GM12892 (cell line): ENCODE measurements at regions not wholly inside any gene's neighbourhood (a gene's known extent, or its start where the extent isn't known, plus 50 kb on each side); places are given as distances from the start of the nearest gene placed in this dataset.

Experiments used
- DNase-seq: peaks from one replicate; pipeline ENCODE4 v3.0.0; 2011; ENCODE audit not compliant: insufficient read length
- FAIRE-seq: peaks from 2 replicates; lab custom pipeline; 2011; peaks lifted over from hg19 to GRCh38; lab: Jason Lieb, UNC
- POLR2A ChIP-seq: IDR thresholded peaks from 2 replicates; pipeline ENCODE4 v1.6.1; 2011; ENCODE audit warnings: low read depth, low read length, control low read depth
- POLR2AphosphoS5 ChIP-seq: IDR thresholded peaks from 2 replicates; pipeline ENCODE4 v1.6.1; 2011; ENCODE audit warnings: low read depth, low read length, control low read depth
- TAF1 ChIP-seq: IDR thresholded peaks from 2 replicates; pipeline ENCODE4 v1.6.1; 2011; ENCODE audit warnings: low read depth, mild to moderate bottlenecking, control low read depth, low read length, borderline replicate concordance

DNA sequence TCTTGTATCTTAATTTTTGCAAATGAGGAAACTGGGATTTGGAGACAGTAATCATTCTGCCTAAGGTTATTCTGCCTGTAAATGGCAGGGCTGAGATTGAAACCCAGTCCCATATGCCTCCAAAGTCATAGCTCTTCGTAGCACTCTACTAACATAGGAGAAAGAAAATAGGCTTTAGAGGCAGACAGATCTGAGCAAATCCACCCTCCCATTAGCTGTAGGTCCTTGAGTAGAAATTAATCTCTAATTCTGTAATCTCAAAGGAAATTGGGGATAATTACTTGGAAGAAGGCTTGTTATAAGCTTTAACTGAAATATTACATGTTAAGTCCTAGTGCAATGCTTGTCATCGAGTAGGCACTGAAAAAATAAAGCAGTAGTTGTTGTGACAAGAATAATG is 252.1 kb upstream of the PEX5L start:
- no peak for DNase-seq
- TF ChIP-seq POLR2A (no peak), TAF1 (no peak), POLR2AphosphoS5 (no peak)
- no peak for FAIRE-seq

DNA sequence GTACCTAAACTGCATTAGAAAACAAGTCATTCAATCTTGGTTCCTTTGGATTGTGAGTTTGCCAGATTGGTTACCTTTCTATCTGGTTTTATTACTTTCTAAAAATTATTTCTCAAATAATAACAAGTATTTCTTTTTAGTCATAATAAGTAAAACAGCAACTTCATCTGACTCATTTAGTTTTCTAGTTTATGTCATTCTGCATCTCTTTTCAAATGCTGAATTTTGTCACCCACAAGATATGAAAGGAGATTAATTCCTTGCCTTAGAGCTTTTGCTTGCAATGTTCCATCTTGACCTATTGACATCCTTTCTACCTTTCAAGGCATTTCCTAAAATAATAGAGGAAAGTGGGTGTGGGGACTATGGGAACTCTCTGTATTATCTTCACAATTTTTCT is 253.6 kb upstream of the PEX5L start:
- no peak for DNase-seq
- TF ChIP-seq TAF1: no peak
- TF ChIP-seq POLR2AphosphoS5: no peak
- no peak for TF ChIP-seq POLR2A
- no peak for FAIRE-seq

DNA sequence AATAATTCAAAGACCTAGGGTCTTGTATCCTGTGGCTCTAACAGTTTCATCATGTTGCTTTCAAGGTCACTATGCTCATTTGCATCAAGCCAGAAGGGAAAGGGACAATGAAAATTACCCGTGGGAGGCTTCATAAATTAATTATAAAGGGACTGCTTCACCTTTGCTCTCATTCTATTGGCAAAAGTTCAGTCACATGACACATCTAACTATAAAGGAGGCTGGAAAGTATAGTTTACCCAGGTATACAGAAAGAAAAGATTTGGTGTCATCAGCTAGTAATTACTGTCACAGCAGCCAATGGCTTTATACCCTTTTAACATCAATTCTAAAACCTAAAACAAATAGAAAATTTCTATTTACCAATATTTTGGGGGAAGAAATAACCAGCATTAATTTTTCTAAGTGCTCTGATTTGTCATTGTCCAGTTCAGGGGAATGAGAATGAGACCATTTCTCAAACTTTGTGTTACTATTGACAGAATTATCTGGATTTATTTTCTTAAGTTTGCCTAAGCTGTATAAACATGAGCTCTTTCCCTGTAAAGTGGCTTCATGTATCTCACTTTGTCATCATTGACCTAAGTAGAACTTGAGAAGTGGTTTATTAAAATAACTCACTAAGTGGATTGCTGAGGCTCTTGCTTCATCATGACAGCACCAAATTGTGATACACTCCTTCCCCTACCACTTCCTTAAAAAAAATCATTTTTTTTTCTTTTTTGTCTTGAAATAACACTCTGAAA is 257.7 kb upstream of the PEX5L start:
- FAIRE-seq (no peak), DNase-seq (no peak)
- TF ChIP-seq TAF1 (no peak), POLR2AphosphoS5 (no peak), POLR2A (no peak)

DNA sequence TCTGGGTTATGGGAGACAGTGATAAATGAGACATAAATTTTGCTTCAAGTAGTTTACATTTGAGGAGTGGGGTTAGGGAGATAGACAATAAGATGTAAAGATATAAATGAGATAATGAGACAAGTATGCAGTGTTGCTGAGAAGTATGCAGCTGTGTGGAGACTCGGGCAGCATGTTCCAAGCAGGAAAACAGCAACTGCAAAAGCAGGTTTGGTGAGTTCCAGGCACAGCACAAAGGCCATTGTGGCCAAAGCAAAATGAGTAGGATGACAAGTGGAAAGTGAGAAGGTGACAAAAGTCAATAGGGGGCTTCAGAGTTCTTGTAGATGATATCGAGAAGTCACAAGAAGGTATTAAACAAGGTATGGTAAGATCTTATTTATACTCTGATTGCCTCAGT is 259.1 kb upstream of the PEX5L start:
- DNase-seq (no peak), FAIRE-seq (no peak)
- TF ChIP-seq POLR2AphosphoS5 (no peak), POLR2A (no peak), TAF1 (no peak)

DNA sequence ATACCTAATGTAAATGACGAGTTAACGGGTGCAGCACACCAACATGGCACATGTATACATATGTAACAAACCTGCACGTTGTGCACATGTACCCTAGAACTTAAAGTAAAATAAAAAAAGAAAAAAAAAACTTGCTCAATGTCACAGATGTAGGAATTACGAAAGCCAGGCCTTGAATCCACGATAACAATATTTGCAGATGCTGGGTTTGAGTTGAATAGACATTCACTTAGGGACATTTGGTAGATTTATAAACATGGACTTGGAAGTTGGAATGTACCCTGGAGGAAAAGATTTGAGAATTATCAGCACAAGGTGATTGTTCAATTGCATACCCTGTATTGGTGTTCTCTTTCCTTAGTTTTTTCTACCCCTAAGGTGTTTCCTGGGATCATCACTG is 260.2 kb upstream of the PEX5L start:
- FAIRE-seq (no peak), DNase-seq (no peak)
- TF ChIP-seq POLR2AphosphoS5: no peak
- TF ChIP-seq TAF1: no peak

DNA sequence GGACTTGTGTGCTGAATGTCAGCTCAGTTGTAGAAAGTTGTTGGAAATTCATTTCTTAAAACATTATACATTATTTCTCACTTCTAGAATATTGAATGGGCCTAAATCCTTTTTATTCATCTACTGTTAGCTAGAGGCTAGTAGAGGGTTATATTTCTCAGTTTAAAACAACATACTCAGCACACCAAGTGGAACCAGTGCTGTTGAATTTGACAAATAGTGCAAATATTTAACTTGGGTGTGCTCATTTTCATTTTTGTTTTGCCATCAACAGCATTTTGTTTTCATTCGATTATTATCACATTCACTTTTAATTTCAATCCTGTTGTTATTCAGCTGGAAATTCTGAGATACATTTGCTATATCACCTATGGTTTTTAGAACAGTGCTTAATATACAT is 269.4 kb upstream of the PEX5L start:
- DNase-seq (no peak), FAIRE-seq (no peak)
- TF ChIP-seq POLR2A (no peak), POLR2AphosphoS5 (no peak), TAF1 (no peak)

DNA sequence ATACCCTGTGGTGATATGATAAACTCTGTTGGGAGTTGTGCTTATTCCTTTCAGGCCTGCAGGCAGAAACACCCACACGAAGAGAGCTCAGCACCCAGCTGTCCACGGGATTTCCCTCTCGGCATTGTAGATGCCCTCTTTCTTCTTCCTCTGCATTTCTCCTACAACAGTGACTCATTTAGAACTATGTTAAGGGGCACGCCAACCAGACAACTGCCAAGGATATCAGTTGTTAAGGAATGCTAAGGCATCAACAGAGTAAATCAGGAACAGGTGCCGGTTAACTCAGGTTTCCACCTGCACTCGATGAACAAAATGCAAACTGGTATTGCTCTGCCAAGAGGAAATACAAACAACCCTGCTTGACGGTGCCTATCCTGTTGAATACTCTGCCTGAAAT is 270.0 kb upstream of the PEX5L start:
- DNase-seq (no peak), FAIRE-seq (peak; percentile 76)
- TF ChIP-seq TAF1 (no peak), POLR2A (no peak), POLR2AphosphoS5 (no peak)

DNA sequence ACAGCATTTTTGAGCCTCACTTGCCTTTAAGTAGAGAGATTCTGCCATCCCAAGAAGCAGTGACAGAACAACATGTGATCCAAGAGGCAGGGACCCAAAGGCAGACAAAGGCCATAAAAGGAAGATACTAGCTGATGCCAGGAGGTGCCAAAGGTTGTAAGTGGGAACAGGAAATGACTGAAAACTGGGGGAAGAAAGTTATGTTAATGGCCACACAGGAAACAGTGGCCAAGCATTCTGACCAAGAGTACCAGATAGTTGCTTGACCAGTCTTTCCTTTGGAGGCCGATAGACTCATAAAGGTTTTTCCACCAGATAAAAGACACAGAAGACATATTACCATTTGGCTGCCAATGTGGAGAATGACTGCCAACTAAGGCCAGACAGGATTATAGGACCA is 274.5 kb upstream of the PEX5L start:
- no peak for DNase-seq
- no peak for FAIRE-seq
- TF ChIP-seq POLR2AphosphoS5: no peak
- no peak for TF ChIP-seq POLR2A
- no peak for TF ChIP-seq TAF1

DNA sequence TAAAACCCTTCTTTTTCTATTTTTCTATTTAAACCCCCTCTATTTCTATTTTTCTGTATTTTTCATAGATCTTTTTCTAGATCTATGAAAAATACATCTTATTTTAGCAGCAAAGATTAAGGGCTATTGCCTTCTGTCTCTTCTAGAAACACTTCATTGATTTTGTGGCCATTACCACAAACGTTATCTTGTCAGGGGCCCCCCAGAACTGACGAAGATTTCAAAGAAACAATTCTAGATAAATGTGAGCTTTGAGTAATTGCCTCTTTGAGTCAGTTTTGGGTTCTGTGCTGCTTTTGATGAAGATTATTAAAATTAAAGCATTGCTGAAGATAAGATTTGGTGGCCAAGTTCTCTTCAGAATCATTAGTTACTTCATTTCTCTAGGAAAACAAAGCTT is 279.6 kb upstream of the PEX5L start:
- DNase-seq: no peak
- no peak for FAIRE-seq
- TF ChIP-seq TAF1: no peak

DNA sequence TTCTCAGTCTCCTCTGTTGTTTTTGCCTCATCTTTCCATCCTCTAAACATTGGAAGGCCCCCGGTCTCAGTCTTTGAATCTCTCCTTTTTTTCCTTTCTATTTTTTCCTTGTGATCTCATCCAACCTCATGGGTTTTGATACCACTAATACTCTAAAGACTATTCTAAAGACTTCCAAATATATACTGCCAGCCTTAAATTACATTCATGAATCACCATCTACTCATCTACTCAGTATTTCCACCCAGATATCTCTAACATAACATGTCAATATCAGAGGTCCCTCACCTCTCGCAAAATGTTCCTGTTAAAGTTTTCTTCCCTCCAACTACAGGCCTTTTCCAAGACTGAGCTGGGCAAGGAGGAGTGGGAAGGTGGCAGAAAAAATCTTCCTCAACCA is 282.5 kb upstream of the TTC14 start:
- FAIRE-seq: no peak
- TF ChIP-seq TAF1: no peak
- TF ChIP-seq POLR2AphosphoS5: no peak
- no peak for TF ChIP-seq POLR2A
- DNase-seq: no peak

DNA sequence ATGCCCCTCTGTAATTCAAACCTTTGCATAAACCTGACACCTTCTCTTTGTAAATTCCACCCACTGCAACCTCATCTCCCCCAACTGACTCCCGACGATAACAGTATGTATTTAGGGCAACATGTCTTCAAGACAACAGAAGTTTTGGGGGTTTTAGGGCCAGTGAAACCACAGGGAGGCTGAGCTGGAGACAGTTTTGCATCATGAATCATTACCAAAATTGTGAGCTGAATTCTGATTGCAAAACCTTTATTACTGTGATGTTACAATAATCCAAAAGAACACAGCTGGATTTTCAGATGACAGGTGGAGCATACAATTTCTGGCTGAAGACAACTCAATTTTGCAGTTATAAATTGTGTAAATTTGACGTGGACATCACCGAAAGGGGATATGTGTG is 281.3 kb upstream of the TTC14 start:
- FAIRE-seq (no peak), DNase-seq (no peak)
- TF ChIP-seq POLR2A: no peak
- no peak for TF ChIP-seq POLR2AphosphoS5
- no peak for TF ChIP-seq TAF1

DNA sequence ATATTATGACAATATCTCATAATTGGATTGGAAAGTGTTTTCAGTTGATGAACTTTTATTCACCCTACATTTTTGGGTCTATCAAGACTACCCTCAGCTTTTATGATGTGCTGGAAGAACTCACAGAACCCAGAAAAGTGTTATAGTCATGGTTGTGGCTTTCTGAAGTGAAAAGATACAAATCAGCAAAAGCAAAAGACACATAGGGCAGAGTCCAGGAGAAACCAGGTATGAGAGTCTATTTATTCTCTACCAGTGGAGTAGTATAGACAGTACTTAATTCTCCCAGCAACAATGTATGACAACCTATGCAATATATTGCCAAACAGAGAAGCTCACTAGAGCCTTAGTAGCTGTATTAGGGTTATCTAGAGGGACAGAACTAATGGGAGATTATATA is 280.4 kb upstream of the TTC14 start:
- FAIRE-seq (no peak), DNase-seq (no peak)
- TF ChIP-seq TAF1 (no peak), POLR2A (no peak), POLR2AphosphoS5 (no peak)
